ENCODE measurements at regions not wholly inside any gene's neighbourhood (a gene's known extent, or its start where the extent isn't known, plus 50 kb on each side); places are given as distances from the start of the nearest gene placed in this dataset.
"Not testable (repeated sequence)": the region's sequence is repeated elsewhere in the genome, so short reads cannot be mapped to it uniquely, and the experiment has no call there.

GRCh38 chr4:130021706-130022105 lies 925.8 kb downstream of the C4orf33 start:
- DNase-seq: no peak
- no peaks in the 10 kb centered on the region for H3K27me3 Mint-ChIP-seq (ENCODE audit: low read depth)
- H3K9me3 Mint-ChIP-seq (ENCODE audit: insufficient read depth): no peaks in the 10 kb centered on the region
- H3K4me3 Mint-ChIP-seq: no peak overlapping the region
- POLR2A ChIA-PET: no interaction called here
- no peak for ATAC-seq
- H3K27ac Mint-ChIP-seq: no peak overlapping the region
- H3K36me3 Mint-ChIP-seq (ENCODE audit: low read depth): no peaks in the 10 kb centered on the region
- CTCF ChIA-PET: no interaction called here
- no peaks in the 10 kb centered on the region for H3K4me1 Mint-ChIP-seq (ENCODE audit: low read depth)

DNA sequence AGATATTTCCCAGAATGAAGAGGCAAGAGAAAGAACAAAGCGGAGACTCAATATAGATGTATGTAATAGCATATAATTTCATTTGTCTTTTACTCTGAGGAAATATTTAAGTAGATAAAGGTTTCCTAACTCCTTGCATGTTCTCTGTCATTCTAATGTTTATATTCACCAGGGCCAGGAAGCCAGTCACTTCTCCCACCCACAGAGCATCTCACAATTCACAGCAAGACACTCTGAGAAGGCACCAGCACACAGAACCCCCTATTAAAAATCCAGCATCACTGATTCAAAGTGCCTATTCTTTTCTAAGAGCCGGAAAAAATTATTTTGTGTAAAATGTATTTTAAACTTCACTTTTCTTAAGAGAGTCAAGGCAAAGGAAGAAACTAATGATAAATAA lies 927.1 kb downstream of the C4orf33 start:
- POLR2A ChIA-PET: no interaction called here
- DNase-seq: no peak
- Mint-ChIP-seq H3K4me3 (no peak overlapping the region), H3K36me3 (ENCODE audit: low read depth) (no peaks in the 10 kb centered on the region), H3K27ac (no peak overlapping the region), H3K4me1 (ENCODE audit: low read depth) (no peaks in the 10 kb centered on the region), H3K27me3 (ENCODE audit: low read depth) (no peaks in the 10 kb centered on the region), H3K9me3 (ENCODE audit: insufficient read depth) (no peaks in the 10 kb centered on the region)
- no peak for ATAC-seq
- CTCF ChIA-PET: no interaction called here

DNA sequence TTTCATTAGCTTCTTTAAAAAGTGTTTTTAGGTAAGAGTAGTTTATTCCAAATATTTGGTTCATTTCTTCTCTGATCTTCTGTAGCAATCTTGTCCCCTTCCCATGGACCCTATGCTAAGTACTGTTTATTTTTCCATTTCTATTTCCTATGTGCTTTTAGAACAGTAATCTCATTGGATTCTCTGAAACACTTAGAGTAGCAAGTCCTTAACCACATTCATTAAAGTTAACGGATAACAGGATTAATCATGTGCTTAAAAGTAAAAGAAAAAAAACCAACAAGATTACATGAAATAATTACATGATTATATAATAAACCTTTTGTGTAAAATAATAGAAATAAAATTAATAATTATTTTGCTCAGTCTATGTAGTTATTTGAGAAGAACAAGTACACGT lies 929.7 kb downstream of the C4orf33 start:
- Mint-ChIP-seq H3K4me1 (ENCODE audit: low read depth) (no peaks in the 10 kb centered on the region), H3K36me3 (ENCODE audit: low read depth) (no peaks in the 10 kb centered on the region), H3K4me3 (no peak overlapping the region), H3K9me3 (ENCODE audit: insufficient read depth) (no peaks in the 10 kb centered on the region), H3K27ac (no peak overlapping the region), H3K27me3 (ENCODE audit: low read depth) (no peaks in the 10 kb centered on the region)
- CTCF ChIA-PET: no interaction called here
- no peak for DNase-seq
- ATAC-seq: no peak
- POLR2A ChIA-PET: no interaction called here

DNA sequence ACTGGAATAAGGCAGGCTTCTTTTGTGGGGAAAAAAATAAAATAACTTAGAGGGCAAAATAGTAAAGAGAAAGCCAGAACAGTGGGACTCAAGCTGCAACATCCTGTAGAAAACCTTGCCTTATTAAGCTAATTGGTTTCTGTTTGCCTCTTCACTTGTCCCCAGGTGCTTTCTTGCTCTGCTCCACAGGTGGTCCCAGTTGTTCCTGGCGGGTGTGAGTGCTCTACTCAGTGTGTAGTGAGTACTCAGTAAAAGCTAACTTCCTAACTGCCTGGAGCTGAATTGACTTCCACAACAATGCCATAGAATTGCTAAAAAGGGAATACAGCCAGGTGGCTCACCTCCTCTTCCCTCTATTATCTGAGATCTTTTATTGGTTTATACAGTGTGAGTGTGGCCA lies 930.2 kb downstream of the C4orf33 start:
- Mint-ChIP-seq H3K27me3 (ENCODE audit: low read depth) (no peaks in the 10 kb centered on the region), H3K36me3 (ENCODE audit: low read depth) (no peaks in the 10 kb centered on the region), H3K27ac (no peak overlapping the region), H3K4me3 (no peak overlapping the region), H3K4me1 (ENCODE audit: low read depth) (no peaks in the 10 kb centered on the region), H3K9me3 (ENCODE audit: insufficient read depth) (no peaks in the 10 kb centered on the region)
- POLR2A ChIA-PET: no interaction called here
- CTCF ChIA-PET: no interaction called here
- DNase-seq: no peak
- ATAC-seq: no peak

- Mint-ChIP-seq H3K4me1 (ENCODE audit: low read depth) (no peaks in the 10 kb centered on the region), H3K4me3 (no peak overlapping the region)
Observed at GRCh38 chr4:130027973-130028372, 932.0 kb downstream of the C4orf33 start.

DNA sequence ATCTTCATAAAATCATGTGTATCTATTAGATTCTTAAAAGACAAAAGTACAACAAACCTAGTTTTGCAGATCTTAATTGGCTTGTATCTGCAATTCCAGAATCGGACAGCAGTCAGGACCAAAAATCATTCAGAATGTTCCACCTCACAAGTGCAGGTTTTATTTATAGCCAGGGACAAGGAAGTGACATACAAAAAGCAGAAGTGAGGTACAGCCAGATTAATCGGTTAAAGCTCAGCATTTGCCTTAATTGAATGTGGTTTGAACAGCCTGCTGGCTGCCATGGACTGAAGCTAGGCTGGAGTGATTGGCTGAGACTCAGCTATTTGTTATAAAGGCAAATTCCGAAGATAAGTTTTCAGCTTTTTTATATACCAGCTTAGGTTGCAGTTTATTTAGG lies 932.6 kb downstream of the C4orf33 start:
- no peak overlapping the region for H3K27ac Mint-ChIP-seq
- DNase-seq: no peak
- H3K9me3 Mint-ChIP-seq (ENCODE audit: insufficient read depth): no peaks in the 10 kb centered on the region
- CTCF ChIA-PET: no interaction called here
- no peak overlapping the region for H3K4me3 Mint-ChIP-seq
- no peaks in the 10 kb centered on the region for H3K4me1 Mint-ChIP-seq (ENCODE audit: low read depth)
- POLR2A ChIA-PET: no interaction called here
- ATAC-seq: no peak
- no peaks in the 10 kb centered on the region for H3K36me3 Mint-ChIP-seq (ENCODE audit: low read depth)
- no peaks in the 10 kb centered on the region for H3K27me3 Mint-ChIP-seq (ENCODE audit: low read depth)

More at GRCh38 chr4:130027973-130028372, 932.0 kb downstream of the C4orf33 start:
- no peak for ATAC-seq
- ChIA-PET CTCF (no interaction called here), POLR2A (no interaction called here)
- Mint-ChIP-seq H3K36me3 (ENCODE audit: low read depth) (no peaks in the 10 kb centered on the region), H3K27ac (no peak overlapping the region), H3K27me3 (ENCODE audit: low read depth) (no peaks in the 10 kb centered on the region), H3K9me3 (ENCODE audit: insufficient read depth) (no peaks in the 10 kb centered on the region)
- DNase-seq: no peak

GRCh38 chr4:130029442-130029841 lies 933.5 kb downstream of the C4orf33 start:
- Mint-ChIP-seq H3K27ac (no peak overlapping the region), H3K4me1 (ENCODE audit: low read depth) (no peaks in the 10 kb centered on the region), H3K9me3 (ENCODE audit: insufficient read depth) (no peaks in the 10 kb centered on the region), H3K27me3 (ENCODE audit: low read depth) (no peaks in the 10 kb centered on the region), H3K36me3 (ENCODE audit: low read depth) (no peaks in the 10 kb centered on the region), H3K4me3 (no peak overlapping the region)
- DNase-seq (no peak), ATAC-seq (no peak)
- ChIA-PET CTCF (no interaction called here), POLR2A (no interaction called here)

- no peak overlapping the region for H3K27ac Mint-ChIP-seq
- POLR2A ChIA-PET: no interaction called here
Observed at GRCh38 chr4:130031858-130032257, 935.9 kb downstream of the C4orf33 start.

GRCh38 chr4:130033657-130034056 lies 937.7 kb downstream of the C4orf33 start:
- H3K4me1 Mint-ChIP-seq (ENCODE audit: low read depth); CTCF ChIA-PET; H3K4me3 Mint-ChIP-seq; H3K27ac Mint-ChIP-seq; H3K9me3 Mint-ChIP-seq (ENCODE audit: insufficient read depth); DNase-seq; ATAC-seq; H3K27me3 Mint-ChIP-seq (ENCODE audit: low read depth); H3K36me3 Mint-ChIP-seq (ENCODE audit: low read depth); POLR2A ChIA-PET: not testable (repeated sequence)

More at GRCh38 chr4:130031858-130032257, 935.9 kb downstream of the C4orf33 start:
- ATAC-seq: no peak
- Mint-ChIP-seq H3K9me3 (ENCODE audit: insufficient read depth) (no peaks in the 10 kb centered on the region), H3K4me1 (ENCODE audit: low read depth) (no peaks in the 10 kb centered on the region), H3K36me3 (ENCODE audit: low read depth) (no peaks in the 10 kb centered on the region), H3K27me3 (ENCODE audit: low read depth) (no peaks in the 10 kb centered on the region), H3K4me3 (no peak overlapping the region)
- DNase-seq: no peak
- CTCF ChIA-PET: no interaction called here

DNA sequence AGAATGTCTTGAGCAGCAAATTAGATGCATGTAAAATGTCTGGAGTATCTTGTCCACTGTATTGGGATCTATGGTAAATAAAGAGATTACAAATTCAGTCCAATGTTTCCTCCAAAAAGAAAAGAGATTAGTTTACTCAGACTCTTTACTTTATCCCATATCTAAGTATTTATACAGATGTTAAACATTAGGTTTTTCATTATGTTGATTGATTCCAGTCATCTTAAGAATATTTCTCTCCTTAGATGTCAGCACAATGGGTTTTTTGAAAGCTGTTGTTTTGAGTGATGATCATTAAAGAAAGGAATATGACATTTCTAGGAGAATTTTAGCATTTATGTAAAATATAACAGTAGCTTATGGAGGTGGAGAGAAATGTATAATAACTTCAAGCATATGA lies 938.9 kb downstream of the C4orf33 start:
- no peaks in the 10 kb centered on the region for H3K36me3 Mint-ChIP-seq (ENCODE audit: low read depth)
- ATAC-seq: no peak
- DNase-seq: no peak
- H3K4me3 Mint-ChIP-seq: no peak overlapping the region
- H3K9me3 Mint-ChIP-seq (ENCODE audit: insufficient read depth): no peaks in the 10 kb centered on the region
- no peaks in the 10 kb centered on the region for H3K27me3 Mint-ChIP-seq (ENCODE audit: low read depth)
- no peak overlapping the region for H3K27ac Mint-ChIP-seq
- no peaks in the 10 kb centered on the region for H3K4me1 Mint-ChIP-seq (ENCODE audit: low read depth)
- ChIA-PET POLR2A (no interaction called here), CTCF (no interaction called here)

DNA sequence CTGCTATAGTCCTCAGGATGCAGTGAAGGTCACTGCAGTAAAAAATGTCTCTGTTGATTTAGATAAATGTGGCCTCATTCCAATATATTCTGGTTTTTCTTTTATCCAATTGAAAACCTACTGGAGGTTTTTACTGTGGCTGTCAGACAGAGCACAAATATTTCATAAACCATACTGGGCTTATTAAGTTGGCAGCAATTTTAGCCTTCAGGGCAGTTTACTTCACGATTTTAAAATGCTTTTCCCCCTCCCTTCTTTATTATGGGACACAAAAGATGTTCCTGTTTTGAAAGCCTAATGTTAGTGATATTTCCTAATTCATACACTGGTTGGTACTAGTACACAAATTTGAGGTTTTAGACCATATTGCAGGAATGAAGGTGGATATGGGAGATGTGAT lies 939.4 kb downstream of the C4orf33 start:
- H3K27me3 Mint-ChIP-seq (ENCODE audit: low read depth): no peaks in the 10 kb centered on the region
- no peaks in the 10 kb centered on the region for H3K4me1 Mint-ChIP-seq (ENCODE audit: low read depth)
- no peak overlapping the region for H3K27ac Mint-ChIP-seq
- no peaks in the 10 kb centered on the region for H3K9me3 Mint-ChIP-seq (ENCODE audit: insufficient read depth)
- no peak overlapping the region for H3K4me3 Mint-ChIP-seq
- ChIA-PET CTCF (no interaction called here), POLR2A (no interaction called here)
- no peaks in the 10 kb centered on the region for H3K36me3 Mint-ChIP-seq (ENCODE audit: low read depth)
- ATAC-seq (no peak), DNase-seq (no peak)

DNA sequence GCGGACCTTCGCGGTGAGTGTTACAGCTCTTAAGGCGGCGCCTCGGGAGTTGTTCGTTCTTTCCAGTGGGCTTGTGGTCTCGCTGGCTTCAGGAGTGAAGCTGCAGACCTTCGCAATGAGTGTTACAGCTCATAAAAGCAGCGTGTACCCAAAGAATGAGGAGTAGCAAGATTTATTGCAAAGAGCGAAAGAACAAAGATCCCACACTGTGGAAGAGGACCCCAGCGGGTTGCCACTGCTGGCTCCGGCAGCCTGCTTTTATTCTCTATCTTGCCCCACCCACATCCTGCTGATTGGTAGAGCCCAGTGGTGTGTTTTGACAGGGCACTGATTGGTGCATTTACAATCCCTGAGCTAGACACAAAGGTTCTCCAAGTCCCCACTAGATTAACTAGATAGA lies 941.9 kb downstream of the C4orf33 start:
- H3K9me3 Mint-ChIP-seq (ENCODE audit: insufficient read depth); POLR2A ChIA-PET; H3K4me3 Mint-ChIP-seq; CTCF ChIA-PET; DNase-seq; H3K4me1 Mint-ChIP-seq (ENCODE audit: low read depth); H3K27ac Mint-ChIP-seq; H3K27me3 Mint-ChIP-seq (ENCODE audit: low read depth); H3K36me3 Mint-ChIP-seq (ENCODE audit: low read depth); ATAC-seq: not testable (repeated sequence)

- H3K27me3 Mint-ChIP-seq (ENCODE audit: low read depth); H3K9me3 Mint-ChIP-seq (ENCODE audit: insufficient read depth); CTCF ChIA-PET; H3K4me3 Mint-ChIP-seq; H3K27ac Mint-ChIP-seq; ATAC-seq; POLR2A ChIA-PET; H3K4me1 Mint-ChIP-seq (ENCODE audit: low read depth); DNase-seq; H3K36me3 Mint-ChIP-seq (ENCODE audit: low read depth): not testable (repeated sequence)
Observed at GRCh38 chr4:130038540-130038939, 942.6 kb downstream of the C4orf33 start.
